Left renal cortex interstitium (tissue), 4 donors: ENCODE measurements at regions not wholly inside any gene's neighbourhood (a gene's known extent, or its start where the extent isn't known, plus 50 kb on each side); places are given as distances from the start of the nearest gene placed in this dataset.

Source experiments
- DNase-seq, 4 donors: peaks; one replicate each; pipeline ENCODE4 v3.0.0-alpha.2; 2013; ENCODE audit warnings: low read depth in 4 of 4, low spot score in 2 of 4, missing footprints in 1 of 4

- DNase-seq = no peak
Measured at GRCh38 chr3:102529452-102529851, 94.6 kb downstream of the ZPLD1 start.

- DNase-seq = no peak
Measured at GRCh38 chr3:102530415-102531181, 95.8 kb downstream of the ZPLD1 start.

GRCh38 chr3:102531686-102532085 is 96.9 kb downstream of the ZPLD1 start:
- DNase-seq = no peak

GRCh38 chr3:102532901-102533300 is 98.1 kb downstream of the ZPLD1 start:
- no peak for DNase-seq

- DNase-seq = no peak
Measured at GRCh38 chr3:102533784-102534183, 99.0 kb downstream of the ZPLD1 start.

- DNase-seq = peak in 1 of 4 donors; percentile 45
Measured at GRCh38 chr3:102536456-102536855, 101.6 kb downstream of the ZPLD1 start.

GRCh38 chr3:102537123-102537522 is 102.3 kb downstream of the ZPLD1 start:
- DNase-seq = no peak

- no peak for DNase-seq
Measured at GRCh38 chr3:102544741-102545140, 109.9 kb downstream of the ZPLD1 start.

GRCh38 chr3:102545276-102545675 is 110.5 kb downstream of the ZPLD1 start:
- DNase-seq = no peak

- DNase-seq = no peak
Measured at GRCh38 chr3:102553876-102554275, 119.1 kb downstream of the ZPLD1 start.

GRCh38 chr3:102570511-102570910 is 135.7 kb downstream of the ZPLD1 start:
- no peak for DNase-seq

GRCh38 chr3:102571006-102571405 is 136.2 kb downstream of the ZPLD1 start:
- DNase-seq = no peak

- DNase-seq = no peak
Measured at GRCh38 chr3:102571720-102572384, 137.0 kb downstream of the ZPLD1 start.

GRCh38 chr3:102573483-102574028 is 138.7 kb downstream of the ZPLD1 start:
- no peak for DNase-seq

- no peak for DNase-seq
Measured at GRCh38 chr3:102574355-102574754, 139.5 kb downstream of the ZPLD1 start.

GRCh38 chr3:102576651-102577050 is 141.8 kb downstream of the ZPLD1 start:
- DNase-seq = no peak

- no peak for DNase-seq
Measured at GRCh38 chr3:102577082-102577789, 142.4 kb downstream of the ZPLD1 start.

GRCh38 chr3:102580760-102581159 is 145.9 kb downstream of the ZPLD1 start:
- no peak for DNase-seq

GRCh38 chr3:102586485-102586884 is 151.7 kb downstream of the ZPLD1 start:
- DNase-seq = no peak

GRCh38 chr3:102593812-102594602 is 159.2 kb downstream of the ZPLD1 start:
- no peak for DNase-seq

GRCh38 chr3:102595057-102595456 is 160.2 kb downstream of the ZPLD1 start:
- no peak for DNase-seq
